GM19043 (cell line): ENCODE measurements at regions not wholly inside any gene's neighbourhood (a gene's known extent, or its start where the extent isn't known, plus 50 kb on each side); places are given as distances from the start of the nearest gene placed in this dataset.

Source experiments
- ATAC-seq: cut with Tn5 transposase; IDR thresholded peaks from one replicate; pipeline ENCODE4 v1.9.1; 2021; ENCODE audit warnings: low read depth; ENCODE audit not compliant: unreplicated experiment

- no peak for ATAC-seq
These were observed 249.9 kb downstream of the IPMK start for GRCh38 chr10:58017719-58018367.

GRCh38 chr10:58016614-58017013 lies 251.1 kb downstream of the IPMK start:
- ATAC-seq, result no peak

GRCh38 chr10:58014436-58014835 lies 253.3 kb downstream of the IPMK start:
- ATAC-seq, result no peak

- no peak for ATAC-seq
These were observed 254.3 kb downstream of the IPMK start for GRCh38 chr10:58013406-58013805.

- no peak for ATAC-seq
These were observed 257.5 kb downstream of the IPMK start for GRCh38 chr10:58010073-58010702.

- ATAC-seq, result no peak
These were observed 263.7 kb downstream of the IPMK start for GRCh38 chr10:58003945-58004344.

GRCh38 chr10:58001159-58001558 lies 266.5 kb downstream of the IPMK start:
- ATAC-seq, result no peak

GRCh38 chr10:57996536-57996935 lies 271.2 kb downstream of the IPMK start:
- ATAC-seq, result no peak

- ATAC-seq, result no peak
These were observed 274.4 kb downstream of the IPMK start for GRCh38 chr10:57993302-57993701.

GRCh38 chr10:57992321-57993077 lies 275.2 kb downstream of the IPMK start:
- ATAC-seq, result no peak

- no peak for ATAC-seq
These were observed 278.7 kb downstream of the IPMK start for GRCh38 chr10:57988964-57989363.

GRCh38 chr10:57987055-57987721 lies 280.5 kb downstream of the IPMK start:
- ATAC-seq, result no peak

GRCh38 chr10:57986422-57986821 lies 281.3 kb downstream of the IPMK start:
- ATAC-seq, result no peak

- no peak for ATAC-seq
These were observed 284.4 kb downstream of the IPMK start for GRCh38 chr10:57983281-57983791.

- no peak for ATAC-seq
These were observed 285.6 kb downstream of the IPMK start for GRCh38 chr10:57982091-57982490.

GRCh38 chr10:57979956-57980355 lies 287.7 kb downstream of the IPMK start:
- no peak for ATAC-seq

- ATAC-seq, result no peak
These were observed 288.2 kb downstream of the IPMK start for GRCh38 chr10:57979491-57979890.

GRCh38 chr10:57977262-57977661 lies 290.4 kb downstream of the IPMK start:
- no peak for ATAC-seq

- no peak for ATAC-seq
These were observed 294.2 kb downstream of the IPMK start for GRCh38 chr10:57973451-57973850.

GRCh38 chr10:57972783-57973182 lies 294.9 kb downstream of the IPMK start:
- no peak for ATAC-seq
